PC-3 (cell line): ENCODE measurements at regions not wholly inside any gene's neighbourhood (a gene's known extent, or its start where the extent isn't known, plus 50 kb on each side); places are given as distances from the start of the nearest gene placed in this dataset.

Experiments
- EZH2 ChIP-seq: fragments of 300-600 bp; sonication (generic); IDR thresholded peaks from one replicate; pipeline ENCODE4 v1.6.1; 2017; ENCODE audit warnings: antibody characterized with exemption, mild to moderate bottlenecking, low read length; ENCODE audit not compliant: unreplicated experiment
- TF ChIP-seq, protein P1 (sequence below): fragments of 300-600 bp; sonication (generic); conservative IDR thresholded peaks from 2 replicates; pipeline ENCODE4 v1.5.1; 2017; ENCODE audit warnings: antibody characterized with exemption, low read depth, mild to moderate bottlenecking, low read length

GRCh38 chr9:27717991-27718390 lies 144.7 kb upstream of the C9orf72 start:
- TF ChIP-seq, protein P1, sequence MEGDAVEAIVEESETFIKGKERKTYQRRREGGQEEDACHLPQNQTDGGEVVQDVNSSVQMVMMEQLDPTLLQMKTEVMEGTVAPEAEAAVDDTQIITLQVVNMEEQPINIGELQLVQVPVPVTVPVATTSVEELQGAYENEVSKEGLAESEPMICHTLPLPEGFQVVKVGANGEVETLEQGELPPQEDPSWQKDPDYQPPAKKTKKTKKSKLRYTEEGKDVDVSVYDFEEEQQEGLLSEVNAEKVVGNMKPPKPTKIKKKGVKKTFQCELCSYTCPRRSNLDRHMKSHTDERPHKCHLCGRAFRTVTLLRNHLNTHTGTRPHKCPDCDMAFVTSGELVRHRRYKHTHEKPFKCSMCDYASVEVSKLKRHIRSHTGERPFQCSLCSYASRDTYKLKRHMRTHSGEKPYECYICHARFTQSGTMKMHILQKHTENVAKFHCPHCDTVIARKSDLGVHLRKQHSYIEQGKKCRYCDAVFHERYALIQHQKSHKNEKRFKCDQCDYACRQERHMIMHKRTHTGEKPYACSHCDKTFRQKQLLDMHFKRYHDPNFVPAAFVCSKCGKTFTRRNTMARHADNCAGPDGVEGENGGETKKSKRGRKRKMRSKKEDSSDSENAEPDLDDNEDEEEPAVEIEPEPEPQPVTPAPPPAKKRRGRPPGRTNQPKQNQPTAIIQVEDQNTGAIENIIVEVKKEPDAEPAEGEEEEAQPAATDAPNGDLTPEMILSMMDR = no peak
- no peak for TF ChIP-seq EZH2
